Endodermal cell (in vitro differentiated cells): ENCODE measurements at regions not wholly inside any gene's neighbourhood (a gene's known extent, or its start where the extent isn't known, plus 50 kb on each side); places are given as distances from the start of the nearest gene placed in this dataset.
A peak's percentile ranks its signal among the peaks of the same experiment; 100 is the strongest.

Experiments
- DNase-seq: peaks from one replicate; pipeline ENCODE4 v3.0.0-alpha.2; 2017
- H3K27ac ChIP-seq: 2 replicates; pipeline ENCODE4 v1.5.1; 2013; ENCODE audit warnings: mild to moderate bottlenecking, low read depth, low read length, moderate library complexity
- H3K27me3 ChIP-seq: 2 replicates; pipeline ENCODE4 v1.6.1; 2013; ENCODE audit warnings: mild to moderate bottlenecking, low read length, moderate library complexity; ENCODE audit not compliant: insufficient read depth, control insufficient read depth, poor library complexity, severe bottlenecking
- H3K36me3 ChIP-seq: 2 replicates; pipeline ENCODE4 v1.7.0; 2013; ENCODE audit warnings: mild to moderate bottlenecking, low read length, moderate library complexity; ENCODE audit not compliant: control insufficient read depth, insufficient read depth
- H3K4me1 ChIP-seq: one replicate; pipeline ENCODE4 v1.7.0; 2013; ENCODE audit warnings: low read length; ENCODE audit not compliant: control insufficient read depth, insufficient read depth
- H3K4me3 ChIP-seq: 2 replicates; pipeline ENCODE4 v1.5.1; 2013; ENCODE audit warnings: mild to moderate bottlenecking, low read length, moderate library complexity
- H3K9ac ChIP-seq: 2 replicates; pipeline ENCODE4 v1.6.1; 2013; ENCODE audit warnings: mild to moderate bottlenecking, low read length, moderate library complexity; ENCODE audit not compliant: poor library complexity, severe bottlenecking; ENCODE audit errors: extremely low read depth
- H3K9me3 ChIP-seq: 2 replicates; pipeline ENCODE4 v1.6.1; 2013; ENCODE audit warnings: mild to moderate bottlenecking, low read length, moderate library complexity; ENCODE audit not compliant: control insufficient read depth
- H3K27ac Mint-ChIP-seq: 2 replicates; pipeline ENCODE4 v1.8.0; 2020; ENCODE audit warnings: mixed read lengths
- H3K27me3 Mint-ChIP-seq: 2 replicates; pipeline ENCODE4 v1.8.0; 2021; ENCODE audit warnings: mild to moderate bottlenecking, mixed read lengths; ENCODE audit not compliant: insufficient read depth
- H3K36me3 Mint-ChIP-seq: 2 replicates; pipeline ENCODE4 v1.8.0; 2020; ENCODE audit warnings: low read depth, mixed read lengths
- H3K4me1 Mint-ChIP-seq: 2 replicates; pipeline ENCODE4 v1.8.0; 2020; ENCODE audit warnings: mixed read lengths
- H3K4me3 Mint-ChIP-seq: 2 replicates; pipeline ENCODE4 v1.8.0; 2020; ENCODE audit warnings: mild to moderate bottlenecking, moderate library complexity, mixed read lengths
- H3K9me3 Mint-ChIP-seq: 2 replicates; pipeline ENCODE4 v1.8.0; 2020; ENCODE audit warnings: mild to moderate bottlenecking, mixed read lengths
- CTCF ChIP-seq: fragments of 200-600 bp; sonication (generic); conservative IDR thresholded peaks from 2 replicates; pipeline ENCODE4 v1.5.0; 2021; ENCODE audit warnings: antibody characterized with exemption, mild to moderate bottlenecking
- WGBS, 2 experiments: methylation state at CpG; one replicate each; pipeline versions ENCODE4 v1.1.5 to v1.1.7; 2013; ENCODE audit warnings: missing lambda C conversion rate in 2 of 2, mixed read lengths in 1 of 2; ENCODE audit not compliant: insufficient coverage in 1 of 2, insufficient read length in 1 of 2; 5-methylcytosine and 5-hydroxymethylcytosine counted together

- Mint-ChIP-seq H3K4me1 (peaks cover 10% of the 10 kb centered on the region), H3K9me3 (no peaks in the 10 kb centered on the region), H3K27me3 (peaks cover 10% of the 10 kb centered on the region), H3K36me3 (no peaks in the 10 kb centered on the region), H3K27ac (no peak overlapping the region), H3K4me3 (no peak overlapping the region)
- 91 to 97% methylated on average over 3 of the region's 3 CpGs for WGBS, 2 experiments
- no peak overlapping the region for H3K4me3 ChIP-seq
- no peaks in the 10 kb centered on the region for H3K9me3 ChIP-seq
- DNase-seq = peak; percentile 32
- H3K27me3 ChIP-seq = no peaks in the 10 kb centered on the region
- no peaks in the 10 kb centered on the region for H3K4me1 ChIP-seq
- no peaks in the 10 kb centered on the region for H3K36me3 ChIP-seq
- TF ChIP-seq CTCF = no peak
- no peak overlapping the region for H3K9ac ChIP-seq
- no peak overlapping the region for H3K27ac ChIP-seq
These were observed 528.6 kb upstream of the JARID2 start for GRCh38 chr6:14717307-14717706.

GRCh38 chr6:14718861-14719260 lies 527.0 kb upstream of the JARID2 start:
- 88% methylated on average over 2 to 3 of the region's 4 CpGs for WGBS, 2 experiments
- no peaks in the 10 kb centered on the region for H3K4me1 ChIP-seq
- DNase-seq = no peak
- no peaks in the 10 kb centered on the region for H3K36me3 ChIP-seq
- no peak for TF ChIP-seq CTCF
- no peak overlapping the region for H3K4me3 ChIP-seq
- H3K27ac ChIP-seq = no peak overlapping the region
- H3K27me3 ChIP-seq = no peaks in the 10 kb centered on the region
- no peak overlapping the region for H3K4me3 Mint-ChIP-seq
- no peaks in the 10 kb centered on the region for H3K9me3 Mint-ChIP-seq
- H3K9me3 ChIP-seq = no peaks in the 10 kb centered on the region
- H3K36me3 Mint-ChIP-seq = no peaks in the 10 kb centered on the region
- peaks cover 4% of the 10 kb centered on the region for H3K4me1 Mint-ChIP-seq
- no peak overlapping the region for H3K9ac ChIP-seq
- no peak overlapping the region for H3K27ac Mint-ChIP-seq
- peaks cover 7% of the 10 kb centered on the region for H3K27me3 Mint-ChIP-seq

- H3K4me1 Mint-ChIP-seq = peaks cover 4% of the 10 kb centered on the region
- no peaks in the 10 kb centered on the region for H3K36me3 ChIP-seq
- H3K9ac ChIP-seq = no peak overlapping the region
- H3K4me1 ChIP-seq = no peaks in the 10 kb centered on the region
- no peak overlapping the region for H3K27ac Mint-ChIP-seq
- H3K9me3 Mint-ChIP-seq = no peaks in the 10 kb centered on the region
- peaks cover 7% of the 10 kb centered on the region for H3K27me3 Mint-ChIP-seq
- no peaks in the 10 kb centered on the region for H3K9me3 ChIP-seq
- no peak overlapping the region for H3K4me3 Mint-ChIP-seq
- no peak for DNase-seq
- H3K36me3 Mint-ChIP-seq = no peaks in the 10 kb centered on the region
- TF ChIP-seq CTCF = no peak
- no peak overlapping the region for H3K4me3 ChIP-seq
- 93 to 100% methylated on average over 2 to 7 of the region's 7 CpGs for WGBS, 2 experiments
- no peak overlapping the region for H3K27ac ChIP-seq
- no peaks in the 10 kb centered on the region for H3K27me3 ChIP-seq
These were observed 526.6 kb upstream of the JARID2 start for GRCh38 chr6:14719270-14719669.
